ENCODE measurements at regions not wholly inside any gene's neighbourhood (a gene's known extent, or its start where the extent isn't known, plus 50 kb on each side); places are given as distances from the start of the nearest gene placed in this dataset.

- TF ChIP-seq, protein P1, sequence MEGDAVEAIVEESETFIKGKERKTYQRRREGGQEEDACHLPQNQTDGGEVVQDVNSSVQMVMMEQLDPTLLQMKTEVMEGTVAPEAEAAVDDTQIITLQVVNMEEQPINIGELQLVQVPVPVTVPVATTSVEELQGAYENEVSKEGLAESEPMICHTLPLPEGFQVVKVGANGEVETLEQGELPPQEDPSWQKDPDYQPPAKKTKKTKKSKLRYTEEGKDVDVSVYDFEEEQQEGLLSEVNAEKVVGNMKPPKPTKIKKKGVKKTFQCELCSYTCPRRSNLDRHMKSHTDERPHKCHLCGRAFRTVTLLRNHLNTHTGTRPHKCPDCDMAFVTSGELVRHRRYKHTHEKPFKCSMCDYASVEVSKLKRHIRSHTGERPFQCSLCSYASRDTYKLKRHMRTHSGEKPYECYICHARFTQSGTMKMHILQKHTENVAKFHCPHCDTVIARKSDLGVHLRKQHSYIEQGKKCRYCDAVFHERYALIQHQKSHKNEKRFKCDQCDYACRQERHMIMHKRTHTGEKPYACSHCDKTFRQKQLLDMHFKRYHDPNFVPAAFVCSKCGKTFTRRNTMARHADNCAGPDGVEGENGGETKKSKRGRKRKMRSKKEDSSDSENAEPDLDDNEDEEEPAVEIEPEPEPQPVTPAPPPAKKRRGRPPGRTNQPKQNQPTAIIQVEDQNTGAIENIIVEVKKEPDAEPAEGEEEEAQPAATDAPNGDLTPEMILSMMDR (IDR thresholded peaks at IDR 0.05), result no peak
- TF ChIP-seq POLR2A (IDR thresholded peaks at IDR 0.05), result no peak
These were observed 52.0 kb upstream of the POLR1H start for GRCh38 chr6:30009113-30009512.

All from body of pancreas (tissue), 4 donors.